ENCODE measurements at regions not wholly inside any gene's neighbourhood (a gene's known extent, or its start where the extent isn't known, plus 50 kb on each side); places are given as distances from the start of the nearest gene placed in this dataset.

DNA sequence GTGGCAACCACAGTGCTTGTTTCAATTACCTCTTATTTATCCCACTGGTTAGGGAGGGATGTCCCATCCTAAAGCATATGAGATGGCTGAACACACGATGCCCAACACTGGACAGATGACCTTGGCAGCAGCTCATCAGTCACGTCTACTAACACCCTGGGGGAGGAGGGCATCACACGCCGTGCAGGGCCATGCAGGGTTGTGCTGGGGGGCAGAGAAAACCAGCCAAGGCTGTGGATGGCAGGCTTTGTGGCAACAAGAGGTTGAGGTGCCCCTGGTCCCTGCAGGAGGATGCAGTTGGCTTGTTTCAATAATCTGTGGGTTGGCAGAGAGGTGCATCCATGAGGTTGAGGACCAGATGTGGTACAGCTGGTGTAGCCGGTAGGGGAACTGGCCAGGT lies 293.7 kb upstream of the SULF2 start:
- Mint-ChIP-seq H3K4me3 (ENCODE audit: low read depth) (no peak overlapping the region), H3K4me1 (ENCODE audit: low read depth) (peaks cover 10% of the 10 kb centered on the region), H3K27ac (no peak overlapping the region), H3K9me3 (ENCODE audit: low read depth) (peaks cover 4% of the 10 kb centered on the region), H3K36me3 (ENCODE audit: insufficient read depth) (no peaks in the 10 kb centered on the region), H3K27me3 (peaks cover 8% of the 10 kb centered on the region)
- DNase-seq (ENCODE audit: low spot score, unreplicated experiment) = no peak
- TF ChIP-seq, protein P1, sequence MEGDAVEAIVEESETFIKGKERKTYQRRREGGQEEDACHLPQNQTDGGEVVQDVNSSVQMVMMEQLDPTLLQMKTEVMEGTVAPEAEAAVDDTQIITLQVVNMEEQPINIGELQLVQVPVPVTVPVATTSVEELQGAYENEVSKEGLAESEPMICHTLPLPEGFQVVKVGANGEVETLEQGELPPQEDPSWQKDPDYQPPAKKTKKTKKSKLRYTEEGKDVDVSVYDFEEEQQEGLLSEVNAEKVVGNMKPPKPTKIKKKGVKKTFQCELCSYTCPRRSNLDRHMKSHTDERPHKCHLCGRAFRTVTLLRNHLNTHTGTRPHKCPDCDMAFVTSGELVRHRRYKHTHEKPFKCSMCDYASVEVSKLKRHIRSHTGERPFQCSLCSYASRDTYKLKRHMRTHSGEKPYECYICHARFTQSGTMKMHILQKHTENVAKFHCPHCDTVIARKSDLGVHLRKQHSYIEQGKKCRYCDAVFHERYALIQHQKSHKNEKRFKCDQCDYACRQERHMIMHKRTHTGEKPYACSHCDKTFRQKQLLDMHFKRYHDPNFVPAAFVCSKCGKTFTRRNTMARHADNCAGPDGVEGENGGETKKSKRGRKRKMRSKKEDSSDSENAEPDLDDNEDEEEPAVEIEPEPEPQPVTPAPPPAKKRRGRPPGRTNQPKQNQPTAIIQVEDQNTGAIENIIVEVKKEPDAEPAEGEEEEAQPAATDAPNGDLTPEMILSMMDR (IDR thresholded peaks at IDR 0.05; ENCODE audit: unreplicated experiment) = no peak

DNA sequence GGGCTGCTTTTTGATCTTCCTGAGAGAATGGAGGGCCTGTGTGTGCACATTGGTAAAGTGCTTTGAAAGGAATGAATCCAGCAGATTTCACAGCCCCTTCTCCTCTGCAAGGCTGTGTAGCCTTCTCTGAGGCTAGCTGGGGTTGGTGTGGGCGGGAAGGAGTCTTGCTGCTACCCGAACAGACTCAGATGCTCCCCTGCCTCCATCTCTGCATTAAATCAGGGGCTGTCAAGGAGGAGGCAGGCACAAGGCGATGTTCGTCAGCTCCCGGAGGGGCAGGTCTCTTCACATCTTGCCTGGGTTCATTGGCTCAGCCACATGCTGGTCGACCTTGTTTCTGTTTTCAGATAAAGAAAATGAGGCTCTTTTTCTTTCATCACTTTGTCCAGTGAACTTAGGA lies 291.5 kb upstream of the SULF2 start:
- no peak overlapping the region for H3K27ac Mint-ChIP-seq
- DNase-seq (ENCODE audit: low spot score, unreplicated experiment) = no peak
- no peak overlapping the region for H3K4me3 Mint-ChIP-seq (ENCODE audit: low read depth)
- H3K4me1 Mint-ChIP-seq (ENCODE audit: low read depth) = peaks cover 10% of the 10 kb centered on the region
- TF ChIP-seq, protein P1 (IDR thresholded peaks at IDR 0.05; ENCODE audit: unreplicated experiment) = no peak
- peaks cover 8% of the 10 kb centered on the region for H3K27me3 Mint-ChIP-seq
- H3K36me3 Mint-ChIP-seq (ENCODE audit: insufficient read depth) = no peaks in the 10 kb centered on the region
- no peaks in the 10 kb centered on the region for H3K9me3 Mint-ChIP-seq (ENCODE audit: low read depth)

DNA sequence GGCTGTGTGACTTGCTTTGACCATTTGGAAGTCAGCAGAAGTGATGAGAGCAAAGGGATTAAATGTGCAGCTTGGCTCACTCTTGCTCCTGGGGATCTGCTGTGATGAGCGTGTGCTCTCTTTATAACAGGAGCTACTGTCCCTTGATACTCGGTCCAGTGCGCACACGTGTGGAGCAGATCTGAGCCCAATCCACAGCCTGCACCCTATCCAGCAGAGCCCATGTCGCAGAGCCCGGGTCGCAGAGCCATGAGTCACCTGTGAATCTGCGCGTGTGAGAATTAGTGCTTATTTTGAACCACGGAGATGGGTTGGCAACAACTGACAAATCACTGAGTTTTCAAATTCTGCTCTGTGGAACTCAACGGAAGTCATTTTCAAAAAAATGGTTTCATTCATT lies 291.0 kb upstream of the SULF2 start:
- no peaks in the 10 kb centered on the region for H3K36me3 Mint-ChIP-seq (ENCODE audit: insufficient read depth)
- H3K4me3 Mint-ChIP-seq (ENCODE audit: low read depth) = no peak overlapping the region
- H3K9me3 Mint-ChIP-seq (ENCODE audit: low read depth) = no peaks in the 10 kb centered on the region
- peaks cover 10% of the 10 kb centered on the region for H3K4me1 Mint-ChIP-seq (ENCODE audit: low read depth)
- DNase-seq (ENCODE audit: low spot score, unreplicated experiment) = no peak
- H3K27ac Mint-ChIP-seq = no peak overlapping the region
- TF ChIP-seq, protein P1 (IDR thresholded peaks at IDR 0.05; ENCODE audit: unreplicated experiment) = no peak
- peaks cover 9% of the 10 kb centered on the region for H3K27me3 Mint-ChIP-seq

DNA sequence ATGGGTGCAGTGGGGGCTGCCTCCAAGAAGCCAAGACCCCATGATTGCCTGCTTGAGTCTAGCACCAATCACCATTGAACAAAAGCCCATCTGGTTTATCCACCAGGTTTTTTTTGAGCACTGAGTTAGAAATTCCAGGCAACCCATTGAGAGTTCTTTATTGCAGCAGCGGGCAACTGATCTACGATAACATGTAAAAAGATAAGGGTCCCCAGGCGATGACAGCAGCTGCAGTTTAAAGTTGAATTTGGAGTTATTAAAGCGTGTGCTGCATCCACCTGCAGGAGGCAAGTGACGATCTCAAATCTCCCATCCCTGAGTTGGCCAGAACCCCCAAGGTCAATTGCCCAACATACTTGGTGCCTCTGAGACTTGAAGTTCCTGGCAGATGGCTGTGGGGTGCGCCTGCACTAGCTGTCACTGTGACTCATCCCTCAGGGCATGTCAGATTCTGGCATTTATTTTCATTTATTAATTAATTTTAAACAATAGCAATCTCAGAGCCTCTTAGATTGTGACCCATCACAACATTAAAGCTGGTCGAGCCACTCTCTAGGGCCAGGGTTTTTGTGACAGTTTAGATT lies 290.4 kb upstream of the SULF2 start:
- Mint-ChIP-seq H3K36me3 (ENCODE audit: insufficient read depth) (no peaks in the 10 kb centered on the region), H3K9me3 (ENCODE audit: low read depth) (no peaks in the 10 kb centered on the region), H3K27me3 (peaks cover 12% of the 10 kb centered on the region), H3K4me1 (ENCODE audit: low read depth) (peaks cover 10% of the 10 kb centered on the region), H3K4me3 (ENCODE audit: low read depth) (no peak overlapping the region), H3K27ac (no peak overlapping the region)
- DNase-seq (ENCODE audit: low spot score, unreplicated experiment) = no peak
- TF ChIP-seq, protein P1 (IDR thresholded peaks at IDR 0.05; ENCODE audit: unreplicated experiment) = no peak

DNA sequence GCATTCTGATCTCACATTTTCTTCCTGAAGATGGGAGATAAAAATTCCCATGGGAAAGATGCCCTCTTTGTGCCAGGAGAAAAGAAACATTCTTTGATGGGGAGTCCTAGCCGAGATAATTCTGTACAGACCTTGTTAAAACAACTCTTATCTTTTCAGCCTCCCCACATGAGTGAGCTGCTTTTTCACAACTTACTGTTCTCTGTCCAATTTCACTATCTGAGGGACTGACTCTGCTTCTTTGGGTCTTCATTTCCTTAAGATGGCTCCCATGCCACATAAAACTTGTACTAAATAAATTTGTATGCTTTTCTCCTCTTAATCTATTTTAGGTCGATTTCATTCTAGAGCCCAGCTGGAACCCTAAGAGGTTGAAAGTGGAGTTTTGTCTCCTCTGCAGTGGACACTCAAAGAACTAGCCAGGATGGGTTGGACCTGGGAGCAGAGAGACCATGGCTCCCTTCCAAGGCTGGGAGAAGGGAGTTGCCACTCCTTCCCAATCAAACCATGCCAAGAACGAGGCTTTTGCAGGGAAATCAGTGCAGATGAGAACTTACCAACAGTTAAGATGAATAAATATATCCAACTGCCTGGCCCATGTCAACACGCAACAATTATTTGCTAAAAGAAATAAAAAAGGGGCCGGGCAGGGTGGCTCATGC lies 285.8 kb upstream of the SULF2 start:
- no peak for DNase-seq (ENCODE audit: low spot score, unreplicated experiment)
- TF ChIP-seq, protein P1 (IDR thresholded peaks at IDR 0.05; ENCODE audit: unreplicated experiment) = no peak
- peaks cover 3% of the 10 kb centered on the region for H3K4me1 Mint-ChIP-seq (ENCODE audit: low read depth)
- H3K27me3 Mint-ChIP-seq = peaks cover 11% of the 10 kb centered on the region
- H3K9me3 Mint-ChIP-seq (ENCODE audit: low read depth) = no peaks in the 10 kb centered on the region
- no peak overlapping the region for H3K4me3 Mint-ChIP-seq (ENCODE audit: low read depth)
- no peaks in the 10 kb centered on the region for H3K36me3 Mint-ChIP-seq (ENCODE audit: insufficient read depth)
- H3K27ac Mint-ChIP-seq = no peak overlapping the region

All from progenitor cell of endocrine pancreas (in vitro differentiated cells).